Superior temporal gyrus (tissue), 1 donor: ENCODE measurements at regions not wholly inside any gene's neighbourhood (a gene's known extent, or its start where the extent isn't known, plus 50 kb on each side); places are given as distances from the start of the nearest gene placed in this dataset.
"Not testable (repeated sequence)": the region's sequence is repeated elsewhere in the genome, so short reads cannot be mapped to it uniquely, and the experiment has no call there.

Experiments used
- DNase-seq: peaks from one replicate; pipeline ENCODE4 v3.0.0-alpha.2; 2016; ENCODE audit errors: extremely low spot score

GRCh38 chr3:185995352-185995751, 57.5 kb upstream of the TRA2B start:
- no peak for DNase-seq

GRCh38 chr3:185992831-185993374, 55.1 kb upstream of the TRA2B start:
- peak; percentile 53 for DNase-seq

GRCh38 chr3:185990995-185991394, 53.2 kb upstream of the TRA2B start:
- not testable (repeated sequence) for DNase-seq

- DNase-seq = no peak
Observed at GRCh38 chr3:185989511-185989910, 51.7 kb upstream of the TRA2B start.

- DNase-seq = no peak
Observed at GRCh38 chr3:185988816-185989175, 51.0 kb upstream of the TRA2B start.

GRCh38 chr3:185988080-185988815, 50.4 kb upstream of the TRA2B start:
- DNase-seq = no peak
